AG09319 (cell line): ENCODE measurements at regions not wholly inside any gene's neighbourhood (a gene's known extent, or its start where the extent isn't known, plus 50 kb on each side); places are given as distances from the start of the nearest gene placed in this dataset.

Experiments
- DNase-seq: peaks from one replicate; pipeline ENCODE4 v3.0.0-alpha.2; 2010; ENCODE audit warnings: low read depth; ENCODE audit errors: extremely low read depth
- TF ChIP-seq, protein P1 (sequence below): IDR thresholded peaks from 2 replicates; pipeline ENCODE4 v1.5.1; 2011; ENCODE audit warnings: low read depth, mild to moderate bottlenecking, inconsistent platforms, low read length, moderate library complexity

- no peak for DNase-seq
- TF ChIP-seq, protein P1, sequence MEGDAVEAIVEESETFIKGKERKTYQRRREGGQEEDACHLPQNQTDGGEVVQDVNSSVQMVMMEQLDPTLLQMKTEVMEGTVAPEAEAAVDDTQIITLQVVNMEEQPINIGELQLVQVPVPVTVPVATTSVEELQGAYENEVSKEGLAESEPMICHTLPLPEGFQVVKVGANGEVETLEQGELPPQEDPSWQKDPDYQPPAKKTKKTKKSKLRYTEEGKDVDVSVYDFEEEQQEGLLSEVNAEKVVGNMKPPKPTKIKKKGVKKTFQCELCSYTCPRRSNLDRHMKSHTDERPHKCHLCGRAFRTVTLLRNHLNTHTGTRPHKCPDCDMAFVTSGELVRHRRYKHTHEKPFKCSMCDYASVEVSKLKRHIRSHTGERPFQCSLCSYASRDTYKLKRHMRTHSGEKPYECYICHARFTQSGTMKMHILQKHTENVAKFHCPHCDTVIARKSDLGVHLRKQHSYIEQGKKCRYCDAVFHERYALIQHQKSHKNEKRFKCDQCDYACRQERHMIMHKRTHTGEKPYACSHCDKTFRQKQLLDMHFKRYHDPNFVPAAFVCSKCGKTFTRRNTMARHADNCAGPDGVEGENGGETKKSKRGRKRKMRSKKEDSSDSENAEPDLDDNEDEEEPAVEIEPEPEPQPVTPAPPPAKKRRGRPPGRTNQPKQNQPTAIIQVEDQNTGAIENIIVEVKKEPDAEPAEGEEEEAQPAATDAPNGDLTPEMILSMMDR, result no peak
These were observed 370.2 kb upstream of the E2F7 start for GRCh38 chr12:77435446-77436091.

DNA sequence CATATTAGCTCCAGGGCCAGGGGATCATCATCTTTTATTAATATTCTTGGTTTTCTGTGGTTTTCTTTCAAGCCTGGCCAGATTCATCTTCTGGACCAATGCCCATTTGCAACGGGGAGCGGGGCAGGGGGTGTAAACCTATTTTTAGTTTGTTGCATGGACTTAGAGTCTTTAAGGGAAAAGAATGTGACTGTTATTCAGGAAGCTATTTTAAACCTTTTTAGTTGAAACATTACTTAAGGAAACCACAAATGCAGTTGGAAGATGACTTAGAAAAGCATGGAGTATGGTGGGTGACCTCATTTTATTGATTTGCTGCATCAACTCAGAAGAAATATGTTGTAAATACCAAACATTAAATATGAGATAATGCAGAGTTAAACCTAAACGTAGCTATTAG is 368.4 kb upstream of the E2F7 start:
- no peak for DNase-seq
- TF ChIP-seq, protein P1, result no peak

DNA sequence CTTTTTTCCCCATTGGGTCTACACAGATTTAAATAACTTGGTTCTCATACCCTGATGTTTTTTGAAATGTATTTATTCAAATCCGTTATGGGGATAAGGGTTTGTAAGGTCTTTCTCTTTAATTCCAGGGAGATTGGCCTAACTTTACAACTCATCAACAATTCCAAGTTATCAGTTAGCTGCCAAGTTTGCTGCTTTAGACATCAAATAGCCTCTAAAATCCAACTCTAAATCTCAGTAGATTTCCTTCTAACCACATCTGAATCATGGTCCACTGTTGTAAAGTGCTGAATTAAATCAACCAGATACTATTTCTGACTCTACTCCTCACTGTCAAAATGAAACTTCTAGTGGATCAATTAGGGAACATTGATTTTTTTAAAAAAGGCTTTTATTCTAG is 364.1 kb upstream of the E2F7 start:
- no peak for DNase-seq
- TF ChIP-seq, protein P1, result no peak

DNA sequence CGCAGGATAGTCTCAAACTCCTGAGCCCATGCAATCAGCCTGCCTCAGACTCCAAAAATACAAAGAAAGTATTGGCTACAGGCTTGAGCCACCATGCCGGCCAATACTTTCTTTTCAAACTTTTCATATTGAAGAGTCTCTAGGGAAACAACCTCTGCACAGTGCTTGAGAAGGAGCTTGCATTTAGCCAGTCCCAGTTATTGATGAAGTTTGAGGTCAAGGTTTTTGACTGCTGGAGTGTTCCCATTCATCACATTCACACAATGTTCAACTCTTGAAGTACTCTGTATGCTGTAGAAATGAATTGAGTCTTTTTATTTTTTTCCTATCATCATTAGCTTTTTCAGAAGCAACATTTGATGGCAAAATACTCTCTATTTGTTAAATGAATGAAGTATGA is 355.8 kb upstream of the E2F7 start:
- TF ChIP-seq, protein P1, result no peak
- no peak for DNase-seq

GRCh38 chr12:77409551-77409950 is 344.2 kb upstream of the E2F7 start:
- TF ChIP-seq, protein P1, result no peak
- no peak for DNase-seq

- DNase-seq, result no peak
- TF ChIP-seq, protein P1, result no peak
These were observed 342.6 kb upstream of the E2F7 start for GRCh38 chr12:77407931-77408330.

GRCh38 chr12:77406219-77406905 is 341.0 kb upstream of the E2F7 start:
- TF ChIP-seq, protein P1, result no peak
- DNase-seq, result no peak
